Embryonic facial prominence (tissue), 1 donor: ENCODE measurements at regions not wholly inside any gene's neighbourhood (a gene's known extent, or its start where the extent isn't known, plus 50 kb on each side); places are given as distances from the start of the nearest gene placed in this dataset.

Source experiments
- DNase-seq: peaks from one replicate; pipeline ENCODE4 v3.0.0-alpha.2; 2016; ENCODE audit errors: extremely low spot score

DNA sequence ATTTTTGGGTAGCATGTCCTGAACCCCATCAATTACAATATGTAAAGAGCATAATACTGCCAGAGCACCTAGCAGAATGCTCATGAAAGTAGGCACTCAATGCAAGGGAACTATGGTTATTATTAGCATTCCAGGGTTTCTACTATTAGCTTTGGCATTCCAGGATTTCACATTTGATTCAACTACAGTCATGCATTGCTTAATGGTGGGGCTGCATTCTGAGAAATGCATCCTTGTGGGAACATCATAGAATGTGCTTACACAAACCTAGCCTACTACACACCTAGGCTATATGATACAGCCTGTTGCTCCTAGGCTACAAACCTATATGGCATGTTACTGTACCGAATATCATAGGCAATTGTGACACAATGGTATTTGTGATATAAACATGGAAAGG is 247.8 kb downstream of the CD83 start:
- no peak for DNase-seq

DNA sequence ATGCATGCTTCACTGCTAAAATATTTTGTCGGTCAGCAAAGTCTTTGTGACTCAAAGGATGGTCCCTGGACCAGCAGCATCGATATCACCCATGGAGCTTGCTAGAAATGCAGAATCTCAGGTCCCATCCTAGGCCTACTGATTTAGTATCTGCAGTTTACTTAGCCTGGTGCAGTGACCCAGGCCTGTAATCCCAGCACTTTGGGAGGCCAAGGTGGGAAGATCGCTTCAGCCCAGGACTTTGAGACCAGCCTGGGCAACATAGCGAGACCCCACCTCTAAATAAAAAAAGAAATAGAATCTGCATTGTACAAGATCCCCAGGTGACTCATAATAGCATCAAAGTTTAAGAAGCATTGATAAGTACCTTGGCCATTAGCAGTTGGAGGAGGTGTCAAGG is 248.7 kb downstream of the CD83 start:
- no peak for DNase-seq

DNA sequence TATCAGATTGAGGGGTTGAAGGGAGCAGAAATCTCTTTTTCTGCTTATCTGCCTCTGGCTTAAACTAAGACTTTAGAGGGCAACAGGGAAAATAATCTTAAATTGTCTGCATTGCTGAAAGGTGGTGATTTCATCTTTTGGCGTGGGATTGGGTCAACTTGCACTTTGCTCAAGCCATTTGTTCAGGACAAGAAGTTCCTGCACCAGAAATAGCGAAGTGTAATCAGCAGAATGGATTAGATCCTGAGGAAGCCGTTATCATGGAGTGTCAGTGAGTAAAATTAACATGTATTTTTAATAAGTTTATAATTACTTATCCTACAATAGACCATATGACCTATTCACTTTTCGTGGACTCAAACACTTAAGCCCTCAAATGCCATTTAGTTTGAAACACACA is 249.3 kb downstream of the CD83 start:
- no peak for DNase-seq

DNA sequence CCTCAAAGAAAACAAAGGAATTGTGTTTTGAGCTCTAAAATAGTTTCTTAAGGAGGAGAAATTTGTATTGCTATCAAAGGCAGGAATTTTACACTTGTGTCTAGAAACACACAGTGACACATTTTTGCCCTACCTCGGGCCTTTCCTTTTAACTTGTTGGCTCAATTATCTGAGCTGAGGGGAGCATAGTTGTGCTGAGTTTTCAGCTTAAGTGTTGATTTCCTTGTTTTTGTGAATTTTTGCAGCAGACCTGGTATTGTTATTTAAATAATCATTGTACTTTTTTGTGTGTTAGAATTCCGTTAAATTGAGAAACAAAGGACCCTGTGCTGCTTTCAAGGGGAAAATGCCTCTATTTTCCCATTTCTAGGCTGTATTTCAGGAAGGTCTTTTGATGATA is 249.7 kb downstream of the CD83 start:
- no peak for DNase-seq

DNA sequence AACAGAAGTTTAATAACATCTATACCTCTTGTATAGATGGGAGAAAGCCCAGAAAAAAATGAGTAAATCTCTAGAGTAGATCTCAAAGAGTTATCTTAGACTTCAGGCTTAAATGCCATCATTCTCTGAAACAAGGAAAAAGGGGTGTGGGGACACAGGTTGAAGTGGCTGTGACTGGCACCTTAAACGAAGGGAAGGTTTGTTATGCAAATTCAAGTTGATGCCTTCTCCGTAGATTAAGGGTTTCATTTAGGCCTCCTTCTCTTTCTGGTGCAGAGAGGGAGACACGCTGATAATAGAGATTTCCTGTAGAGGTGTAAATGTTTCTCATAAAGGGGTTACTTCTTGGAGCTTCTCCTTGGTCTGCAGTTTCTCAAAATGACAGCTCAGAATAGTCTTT is 252.1 kb downstream of the CD83 start:
- no peak for DNase-seq

DNA sequence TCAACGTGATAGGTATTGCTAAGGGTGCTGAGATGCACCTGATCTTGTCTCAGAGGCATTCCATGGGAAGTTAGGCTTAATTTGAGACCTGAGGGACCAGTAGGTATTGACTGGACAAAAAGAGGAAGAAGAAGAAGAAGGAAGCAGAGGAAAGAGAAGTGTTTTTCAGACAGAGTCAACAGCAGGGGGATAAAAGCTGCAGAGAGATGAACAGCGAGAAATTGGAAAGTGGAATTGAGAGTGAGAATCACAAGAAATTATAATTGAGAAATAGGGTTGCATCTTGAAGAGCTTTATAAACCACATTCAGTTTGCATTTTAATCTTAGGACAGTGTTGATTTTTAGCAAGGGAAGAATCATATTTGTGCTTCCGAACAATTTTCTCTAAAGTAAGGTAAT is 254.0 kb downstream of the CD83 start:
- no peak for DNase-seq

DNA sequence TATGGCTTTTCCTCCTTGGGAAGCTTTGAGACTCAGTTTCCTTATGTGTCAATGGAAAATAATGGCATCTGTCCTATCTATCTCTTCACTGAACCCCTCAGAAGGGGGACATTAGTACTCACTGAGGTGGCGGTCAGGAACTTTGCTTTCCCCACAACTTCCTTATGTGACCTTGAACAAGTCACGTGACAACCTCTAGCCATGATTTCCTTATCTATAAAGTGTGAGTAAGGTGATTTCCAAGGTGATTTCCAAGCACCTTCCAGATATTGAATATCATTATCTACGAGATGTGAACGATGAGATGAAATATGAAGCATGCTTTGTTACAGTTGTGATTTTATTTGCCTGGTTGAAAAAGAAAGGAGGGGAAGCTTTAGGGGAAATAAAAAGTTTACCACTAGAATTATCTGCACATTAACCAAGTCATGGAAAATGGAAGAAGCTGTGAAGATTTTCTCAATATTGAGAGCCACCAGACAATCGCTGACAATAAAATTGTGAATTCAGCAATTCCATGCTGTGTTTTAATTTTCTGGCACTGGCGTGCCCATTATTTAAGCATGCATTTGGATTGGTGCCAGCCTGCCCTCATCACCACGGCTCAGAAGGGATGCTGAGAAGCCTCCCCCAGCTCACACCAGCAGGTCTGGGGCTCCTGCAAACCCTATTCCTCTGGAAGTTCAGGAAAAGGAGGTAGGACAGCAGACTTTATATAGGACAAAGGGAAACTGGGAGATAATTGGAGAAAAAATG is 255.3 kb downstream of the CD83 start:
- no peak for DNase-seq

DNA sequence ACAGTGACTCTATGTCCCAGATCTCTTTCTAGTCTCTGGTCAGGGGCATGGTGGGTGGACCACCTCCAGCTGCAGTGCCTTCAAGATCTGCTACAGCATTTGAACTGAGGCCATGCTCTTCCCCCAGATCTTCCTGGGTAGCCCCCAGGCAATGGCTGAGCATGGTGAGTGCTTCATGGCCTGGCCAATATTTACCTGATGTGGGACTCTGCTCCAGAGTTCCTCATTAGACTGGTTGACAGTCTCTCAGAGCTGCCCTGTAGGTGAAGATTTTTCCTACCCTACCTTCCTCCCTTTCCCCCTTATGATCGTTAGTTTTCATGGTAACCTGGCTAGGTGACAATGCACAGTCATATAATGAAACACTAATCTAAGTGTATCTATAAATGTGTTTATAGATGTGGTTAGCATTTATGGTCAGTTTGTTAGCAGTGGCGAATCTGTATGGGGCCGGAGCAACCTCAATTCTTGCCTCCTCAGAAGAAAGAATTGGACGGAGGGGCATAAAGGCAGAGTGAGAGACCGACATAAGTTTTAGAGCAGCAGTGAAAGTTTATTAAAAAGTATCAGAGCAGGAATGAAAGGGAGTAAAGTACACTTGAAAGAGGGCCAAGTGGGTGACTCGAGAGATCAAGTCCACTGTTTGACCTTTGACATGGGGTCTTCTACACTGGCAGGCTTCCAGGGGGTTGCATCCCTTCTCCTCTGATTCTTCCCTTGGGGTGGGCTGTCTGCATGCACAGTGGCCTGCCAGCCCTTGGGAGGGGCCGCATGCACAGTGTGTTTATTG is 256.3 kb downstream of the CD83 start:
- DNase-seq: no peak

DNA sequence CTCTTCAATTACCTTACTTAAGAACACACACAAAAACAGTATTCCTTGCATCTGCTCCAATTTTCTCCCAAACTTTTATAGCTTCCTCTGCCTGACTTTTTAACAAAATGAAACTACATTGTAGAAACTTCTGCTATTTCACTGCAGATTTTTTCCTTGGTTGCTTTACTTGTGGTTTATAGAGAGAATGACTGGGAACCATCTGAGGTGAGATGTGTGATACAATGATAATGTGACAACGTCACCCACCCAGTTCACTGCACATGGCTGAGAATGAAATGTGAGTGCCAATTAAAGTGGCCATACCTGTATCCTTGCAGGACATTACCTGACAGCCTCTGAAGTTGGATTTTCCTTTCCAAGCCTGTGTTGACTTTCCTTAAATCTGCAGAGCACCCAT is 258.4 kb downstream of the CD83 start:
- DNase-seq: no peak

DNA sequence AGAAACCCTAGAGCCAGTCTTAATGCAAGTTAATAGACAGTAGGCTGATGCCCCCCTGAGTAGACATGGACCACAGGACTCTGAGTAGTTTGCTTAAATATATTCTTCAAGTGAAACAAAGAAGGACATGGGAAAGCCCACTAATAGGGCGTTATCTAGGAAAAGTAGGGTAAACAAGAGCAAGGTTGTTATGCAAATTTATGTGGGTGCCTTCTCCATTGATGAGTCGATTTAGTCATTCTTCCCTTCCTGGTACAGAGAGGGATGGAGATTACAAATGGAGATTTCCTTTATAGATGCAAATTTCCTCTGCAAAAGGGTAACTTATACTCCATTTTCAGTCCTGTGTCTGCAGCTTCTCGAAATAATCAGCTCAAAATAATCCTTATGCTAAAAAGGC is 262.0 kb downstream of the CD83 start:
- DNase-seq: no peak

DNA sequence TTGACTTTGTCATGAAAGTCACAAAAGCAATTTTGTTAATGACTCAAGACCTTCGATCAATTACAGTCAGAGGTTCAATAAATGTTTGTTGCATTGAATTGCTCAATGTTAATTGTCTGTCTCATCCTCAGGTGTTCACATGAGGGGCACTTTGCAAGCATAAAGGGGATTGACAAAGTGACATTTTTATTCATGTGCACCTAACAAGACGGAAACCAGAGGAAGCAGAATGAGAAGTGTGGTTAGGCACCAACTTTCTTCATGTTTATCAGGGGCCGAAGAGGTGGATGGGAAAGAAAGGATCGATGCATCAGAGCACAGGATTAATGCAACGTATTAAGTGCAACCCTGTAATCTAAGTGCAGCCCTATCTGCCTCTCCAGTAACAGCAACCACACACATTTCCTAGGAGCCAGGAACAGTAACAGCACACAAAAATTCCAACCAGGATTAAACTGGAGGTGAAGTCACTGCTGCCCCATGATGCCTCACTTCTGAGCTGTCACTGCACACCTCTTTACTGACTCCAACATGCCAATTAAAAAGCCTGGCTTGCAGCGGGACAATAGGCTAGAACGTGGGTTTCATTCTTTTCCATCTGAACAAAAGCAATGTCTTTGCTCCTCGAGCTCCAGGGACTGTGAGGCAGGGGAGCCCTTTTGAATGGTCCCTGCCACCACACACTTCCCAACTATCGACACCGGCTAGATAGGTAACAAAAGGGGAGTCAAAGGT is 262.7 kb downstream of the CD83 start:
- DNase-seq: no peak

DNA sequence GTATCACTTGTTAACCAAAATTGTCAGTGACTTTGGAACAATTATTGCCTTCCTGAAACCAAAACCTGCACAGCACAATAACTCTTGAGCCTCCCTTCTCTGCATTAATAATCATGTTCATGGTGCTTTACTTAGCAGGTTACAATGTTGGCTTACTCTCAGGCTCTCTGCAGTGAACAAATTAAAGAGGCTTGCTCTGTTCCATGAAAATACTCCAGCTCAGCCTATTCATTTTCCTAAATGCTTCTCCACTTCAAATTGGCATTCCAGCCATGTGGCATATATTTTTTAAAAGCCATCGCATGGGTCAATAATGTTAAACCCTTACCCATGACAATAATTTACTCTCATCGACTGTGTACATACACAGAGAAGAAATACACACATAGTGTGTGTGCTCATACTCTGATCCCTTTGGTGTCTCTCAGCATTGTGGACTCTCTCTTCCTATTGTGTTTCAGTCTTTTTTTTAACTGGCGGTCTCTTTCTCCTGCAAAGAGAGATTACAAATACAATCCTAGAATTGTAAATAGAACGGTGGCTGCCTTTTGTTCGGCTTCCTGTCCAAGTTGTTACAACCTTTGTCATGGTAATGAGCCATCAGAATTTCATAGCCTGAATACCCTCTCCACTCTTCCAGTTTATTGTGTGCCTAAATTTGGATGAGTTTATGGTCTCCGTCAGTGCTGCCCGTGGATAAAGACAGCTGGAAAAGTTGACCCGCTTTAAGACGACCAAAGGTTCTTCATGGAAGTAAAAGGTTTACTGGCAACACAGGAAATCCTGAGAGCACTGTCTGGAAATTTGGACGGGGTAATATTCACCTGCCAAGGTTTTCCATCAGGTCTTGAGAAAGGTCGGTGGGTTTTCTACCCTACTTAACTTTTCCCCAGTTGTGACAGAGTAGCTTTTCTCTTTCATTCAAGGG is 263.6 kb downstream of the CD83 start:
- DNase-seq: no peak

DNA sequence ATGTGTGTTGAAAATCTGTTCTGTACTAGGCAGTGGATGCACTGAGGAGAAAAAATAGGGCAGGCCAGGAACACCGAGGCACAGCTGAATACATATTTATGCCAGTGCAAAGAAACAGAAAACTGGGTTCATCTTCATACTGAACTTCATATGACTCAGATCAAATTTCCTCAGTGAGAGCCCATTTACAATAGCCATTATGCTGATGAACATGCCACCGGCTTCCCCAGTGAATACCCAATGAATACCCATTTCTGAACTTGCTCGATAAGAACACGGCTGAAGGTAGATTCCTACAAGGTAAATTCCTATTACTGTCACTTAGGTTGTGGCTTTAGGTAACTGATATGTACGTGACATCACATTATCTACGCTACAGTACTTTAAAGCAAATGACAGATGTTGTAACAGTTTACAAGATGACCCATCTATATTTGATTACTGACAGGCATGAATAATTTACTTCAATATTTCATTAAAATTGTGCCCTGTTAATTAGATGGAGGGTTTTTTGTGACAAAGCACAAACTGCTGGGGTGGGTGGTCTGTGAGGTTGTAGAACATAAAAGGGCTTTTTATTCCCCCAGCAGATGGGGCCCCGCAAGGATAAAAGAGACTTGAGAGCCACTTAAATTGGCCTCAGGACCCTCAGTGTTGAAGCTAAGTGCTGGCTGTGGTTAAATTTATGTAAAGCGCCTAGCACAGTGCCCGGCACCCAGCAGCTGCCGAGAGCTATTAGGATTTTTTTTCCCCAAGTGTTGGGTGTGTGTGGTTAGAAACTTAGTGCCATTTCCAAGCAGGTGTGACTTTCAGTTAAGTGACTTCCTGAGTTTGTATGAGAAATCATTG is 264.5 kb downstream of the CD83 start:
- DNase-seq: no peak

DNA sequence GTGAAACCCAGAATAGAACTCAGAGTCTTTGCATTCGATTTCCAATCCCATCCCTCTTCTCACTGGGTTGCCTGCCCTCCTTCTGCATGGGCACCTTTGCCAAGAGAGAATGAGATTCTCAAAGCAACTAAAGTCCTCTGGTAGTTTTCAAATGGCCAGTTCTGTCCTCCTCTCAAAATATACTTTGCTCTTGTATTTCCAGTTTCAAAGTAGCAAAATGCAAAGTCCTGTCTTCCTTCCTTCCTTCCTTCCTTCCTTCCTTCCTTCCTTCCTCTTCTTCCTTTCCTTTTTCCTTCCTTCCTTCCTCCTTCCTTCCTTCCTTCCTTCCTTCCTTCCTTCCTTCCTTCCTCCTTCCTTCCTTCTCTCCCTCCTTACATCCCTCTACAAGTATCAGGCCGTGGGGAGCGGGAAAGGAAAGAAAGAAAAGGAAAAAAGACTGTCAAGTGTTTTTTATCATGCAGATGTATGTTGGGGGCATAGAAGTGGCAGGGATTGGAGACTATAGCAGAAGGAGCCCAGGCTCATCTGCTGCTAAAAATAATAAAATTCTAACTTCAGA is 265.2 kb downstream of the CD83 start:
- no peak for DNase-seq

DNA sequence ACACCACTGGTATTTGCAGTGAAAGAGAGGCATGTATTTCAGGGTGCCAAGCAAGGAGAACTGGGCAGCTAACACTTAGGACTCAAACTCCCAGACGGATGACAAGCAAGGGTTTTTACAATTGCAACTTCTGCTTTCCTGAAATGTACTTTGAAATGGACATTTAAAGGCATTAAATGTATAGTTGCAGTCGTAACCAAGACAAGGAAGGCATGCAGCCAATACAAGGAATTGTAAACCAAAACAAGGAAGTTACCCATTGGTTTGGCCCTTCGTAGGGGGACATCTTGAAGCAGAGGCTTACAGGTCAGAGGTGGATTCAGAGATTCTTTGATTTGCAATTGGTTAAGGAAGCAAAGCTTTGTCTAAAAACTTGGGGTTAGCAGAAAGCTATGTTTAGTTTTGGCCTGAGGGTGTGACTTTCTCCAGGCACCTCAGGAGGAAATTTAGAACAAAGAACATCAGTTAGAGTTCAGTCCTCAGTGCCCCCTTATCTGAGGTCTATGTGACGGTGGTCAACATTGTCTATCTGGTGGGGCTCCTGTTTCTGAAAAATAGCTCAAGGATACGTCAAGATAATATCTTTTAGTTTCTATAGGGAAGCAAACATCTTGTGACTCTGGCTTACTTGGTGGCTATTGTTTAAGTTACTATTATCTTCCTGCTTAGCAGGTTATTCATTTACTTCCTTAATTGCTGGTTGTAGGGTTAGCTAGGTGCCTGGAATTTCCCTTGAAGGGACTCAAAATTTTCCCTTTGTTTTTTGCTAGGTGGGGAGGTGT is 266.0 kb downstream of the CD83 start:
- DNase-seq: no peak

DNA sequence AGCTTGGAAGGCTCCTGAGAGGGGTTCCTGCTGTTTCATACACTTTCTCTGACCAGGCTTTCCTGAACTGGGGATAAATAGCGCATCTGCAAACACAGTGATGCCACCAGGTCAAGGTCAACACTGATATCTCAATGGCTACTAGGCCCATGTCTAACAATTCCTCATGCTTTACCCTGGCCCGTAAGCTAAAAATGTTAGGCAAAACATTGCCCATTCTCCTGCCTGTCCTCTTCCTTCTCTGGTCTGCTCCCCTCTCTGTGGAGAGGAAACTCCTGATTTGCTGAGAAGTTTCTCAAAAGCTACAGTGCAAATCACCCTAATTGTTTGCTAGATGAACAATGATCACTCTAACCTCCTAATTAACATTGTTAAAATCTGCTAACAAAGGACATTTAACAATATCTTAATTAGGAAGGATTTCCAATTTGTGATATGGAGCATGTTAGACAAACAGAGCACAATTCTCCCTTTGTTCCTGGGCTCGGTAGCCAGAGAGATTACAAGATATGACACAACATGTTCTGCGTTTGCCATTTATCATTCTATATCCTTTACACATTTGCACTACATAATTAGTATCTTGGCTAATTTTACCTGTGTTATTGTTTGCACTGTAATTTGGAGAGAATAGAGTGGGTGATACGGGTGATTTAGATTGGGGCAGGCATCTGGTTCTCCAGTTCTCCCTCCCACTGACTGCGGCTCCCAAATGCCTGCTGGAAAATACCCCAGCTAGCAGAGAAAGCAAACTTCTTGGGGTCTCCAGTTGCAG is 266.8 kb downstream of the CD83 start:
- DNase-seq: no peak

DNA sequence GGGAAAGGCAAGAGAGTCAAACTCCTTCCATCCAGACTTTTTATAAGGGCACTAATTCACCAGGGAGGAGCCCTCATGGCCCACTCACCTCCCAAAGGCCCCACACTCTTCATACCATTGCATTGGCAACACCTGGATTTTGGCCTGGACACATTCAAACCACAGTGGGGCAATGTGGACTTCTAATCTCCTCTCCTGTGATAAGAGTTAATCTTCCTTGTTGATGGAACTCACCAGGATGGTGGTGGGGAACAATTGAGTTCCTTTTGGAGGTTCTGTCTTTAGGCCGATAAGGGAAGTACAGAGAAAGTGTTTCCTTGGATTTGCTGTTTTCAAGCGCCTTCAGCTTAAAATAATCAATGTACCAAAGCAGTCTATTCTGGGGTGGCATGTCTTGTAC is 268.7 kb downstream of the CD83 start:
- no peak for DNase-seq

DNA sequence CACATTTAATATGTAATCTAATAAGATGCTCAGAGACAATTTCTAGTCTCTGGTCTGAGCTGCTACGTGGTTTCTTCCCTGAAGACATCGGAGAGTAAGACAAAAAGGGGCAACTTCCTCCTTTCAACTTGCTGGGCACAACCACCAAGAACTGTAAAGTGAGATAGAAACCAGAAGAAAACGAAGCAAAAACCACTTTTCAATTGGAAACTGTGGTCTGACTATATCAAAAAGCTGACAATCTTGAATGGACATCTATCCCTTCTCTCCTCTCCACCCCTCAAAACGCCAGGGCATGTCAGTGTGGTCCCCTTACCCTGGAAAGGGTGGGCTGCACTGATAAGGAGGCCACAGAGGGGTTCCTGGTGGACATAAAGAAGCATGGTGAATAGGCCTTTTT is 269.1 kb downstream of the CD83 start:
- no peak for DNase-seq

DNA sequence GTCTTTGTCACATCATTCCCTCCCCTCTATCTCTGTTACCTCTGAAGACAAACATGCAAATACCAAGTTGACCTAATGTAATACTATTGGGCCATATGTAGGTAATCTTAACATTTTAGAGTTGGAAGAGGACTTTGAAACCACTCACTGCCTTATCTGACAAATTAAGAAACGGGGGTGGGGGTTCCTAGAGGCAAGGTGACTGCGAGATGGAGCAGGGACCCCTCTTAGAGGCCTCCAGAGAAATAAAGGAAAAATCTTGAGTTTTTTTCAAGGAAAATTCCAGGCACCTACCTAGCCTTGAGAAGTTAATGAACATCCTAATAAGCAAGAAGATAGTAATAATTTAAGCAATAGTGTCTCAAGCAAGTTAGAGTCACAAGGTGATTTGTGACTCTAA is 270.8 kb downstream of the CD83 start:
- no peak for DNase-seq
